IMR-90 (cell line): ENCODE measurements at regions not wholly inside any gene's neighbourhood (a gene's known extent, or its start where the extent isn't known, plus 50 kb on each side); places are given as distances from the start of the nearest gene placed in this dataset.

Experiments
- ATAC-seq: fragments of 200-7000 bp; cut with Tn5 transposase; 2 replicates; pipeline ENCODE4 v1.9.1; 2020; ENCODE audit warnings: low read depth, mild to moderate bottlenecking, moderate library complexity
- BruUV-seq: library from RNA; stranded (reverse); fragments of 400-500 nt; replicated peaks from 2 replicates; lab custom pipeline; 2021; lab: Mats Ljungman, UMichigan
- CTCF ChIA-PET: fragments of 300-600 bp; formaldehyde crosslinking; extraction: SDS; loops from one replicate; lab custom pipeline; 2021; ENCODE audit warnings: antibody characterized with exemption; lab: Yijun Ruan, JAX
- POLR2A ChIA-PET: fragments of 300-600 bp; sonication (Branson Sonifier 250); formaldehyde crosslinking; loops from one replicate; lab custom pipeline; 2022; ENCODE audit warnings: antibody characterized with exemption; ENCODE audit not compliant: unreplicated experiment; lab: Charles Lee
- DNase-seq: peaks from one replicate; pipeline ENCODE4 v3.0.0; 2013
- H2AFZ ChIP-seq: replicated peaks from 2 replicates; pipeline ENCODE3; 2013; ENCODE audit warnings: low read length, mild to moderate bottlenecking; ENCODE audit not compliant: poor library complexity
- H2AK5ac ChIP-seq: 2 replicates; pipeline ENCODE4 v1.6.1; 2013; ENCODE audit warnings: low read depth, low read length, inconsistent platforms
- H2AK9ac ChIP-seq: replicated peaks from 2 replicates; pipeline ENCODE3; 2013; ENCODE audit warnings: mild to moderate bottlenecking, low read depth, low read length, moderate library complexity; ENCODE audit not compliant: poor library complexity
- H2BK120ac ChIP-seq: 2 replicates; pipeline ENCODE4 v1.6.1; 2013; ENCODE audit warnings: low read depth, low read length, inconsistent platforms
- H2BK15ac ChIP-seq: 3 replicates; pipeline ENCODE4 v1.6.1; 2013; ENCODE audit warnings: low read depth, low read length, inconsistent platforms
- H2BK20ac ChIP-seq: 2 replicates; pipeline ENCODE4 v1.6.1; 2013; ENCODE audit warnings: low read depth, mild to moderate bottlenecking, inconsistent platforms, low read length, moderate library complexity
- H2BK5ac ChIP-seq: 2 replicates; pipeline ENCODE4 v1.6.1; 2013; ENCODE audit warnings: mild to moderate bottlenecking, low read depth, low read length, inconsistent platforms; ENCODE audit not compliant: poor library complexity, severe bottlenecking
- H3K14ac ChIP-seq: replicated peaks from 2 replicates; pipeline ENCODE4 v1.6.1; 2013; ENCODE audit warnings: low read depth, low read length, inconsistent platforms
- H3K18ac ChIP-seq: 2 replicates; pipeline ENCODE4 v1.6.1; 2013; ENCODE audit warnings: low read depth, low read length, control low read depth
- H3K23ac ChIP-seq: 2 replicates; pipeline ENCODE4 v1.6.1; 2013; ENCODE audit warnings: low read depth, low read length, inconsistent platforms
- H3K27ac ChIP-seq: 2 replicates; pipeline ENCODE4 v1.5.1; 2013; ENCODE audit warnings: mild to moderate bottlenecking, control low read depth, low read length; ENCODE audit not compliant: insufficient read depth
- H3K27me3 ChIP-seq: 2 replicates; pipeline ENCODE4 v1.6.1; 2013; ENCODE audit warnings: low read length; ENCODE audit not compliant: control insufficient read depth, insufficient read depth
- H3K36me3 ChIP-seq: 2 replicates; pipeline ENCODE4 v1.6.1; 2013; ENCODE audit warnings: low read length, mixed read lengths; ENCODE audit not compliant: control insufficient read depth, insufficient read depth
- H3K4ac ChIP-seq: 2 replicates; pipeline ENCODE4 v1.6.1; 2013; ENCODE audit warnings: low read depth, low read length, inconsistent platforms
- H3K4me1 ChIP-seq: 2 replicates; pipeline ENCODE4 v1.6.1; 2013; ENCODE audit warnings: low read length, mixed read lengths; ENCODE audit not compliant: control insufficient read depth, insufficient read depth
- H3K4me2 ChIP-seq: 2 replicates; pipeline ENCODE4 v1.6.1; 2013; ENCODE audit warnings: low read depth, mild to moderate bottlenecking, control low read depth, low read length, moderate library complexity
- H3K4me3 ChIP-seq: 2 replicates; pipeline ENCODE4 v1.5.1; 2013; ENCODE audit warnings: low read depth, mild to moderate bottlenecking, control low read depth, low read length, moderate library complexity; ENCODE audit not compliant: insufficient read depth
- H3K56ac ChIP-seq: 2 replicates; pipeline ENCODE4 v1.6.1; 2013; ENCODE audit warnings: low read length, inconsistent platforms; ENCODE audit not compliant: insufficient read depth; ENCODE audit errors: extremely low read depth
- H3K79me1 ChIP-seq, 2 experiments: 2 replicates each; pipeline ENCODE4 v1.6.1; 2013; ENCODE audit warnings: low read length in 2 of 2, inconsistent platforms in 1 of 2, low read depth in 1 of 2
- H3K9ac ChIP-seq: 2 replicates; pipeline ENCODE4 v1.6.1; 2013; ENCODE audit warnings: low read depth, low read length, control low read depth
- H3K9me1 ChIP-seq: 2 replicates; pipeline ENCODE4 v1.6.1; 2013; ENCODE audit warnings: low read length, inconsistent platforms; ENCODE audit not compliant: insufficient read depth
- H3K9me3 ChIP-seq: 2 replicates; pipeline ENCODE4 v1.6.1; 2013; ENCODE audit warnings: low read length; ENCODE audit not compliant: control insufficient read depth, insufficient read depth
- H4K20me1 ChIP-seq: 2 replicates; pipeline ENCODE4 v1.6.1; 2013; ENCODE audit warnings: low read length, inconsistent platforms; ENCODE audit not compliant: insufficient read depth
- H4K5ac ChIP-seq: 2 replicates; pipeline ENCODE4 v1.6.1; 2013; ENCODE audit warnings: mild to moderate bottlenecking, low read depth, low read length, control low read depth
- H4K8ac ChIP-seq, 2 experiments: 2 replicates each; pipeline ENCODE4 v1.6.1; 2013; ENCODE audit warnings: low read depth in 2 of 2, low read length in 2 of 2, control low read depth in 1 of 2, inconsistent platforms in 1 of 2
- H4K91ac ChIP-seq: 2 replicates; pipeline ENCODE4 v1.6.1; 2013; ENCODE audit warnings: low read depth, low read length, inconsistent platforms; ENCODE audit not compliant: insufficient read depth
- BHLHE40 ChIP-seq: fragments of 150-350 bp; IDR thresholded peaks from 2 replicates; pipeline ENCODE4 v1.6.1; 2016; ENCODE audit warnings: mild to moderate bottlenecking, low read depth, low read length
- CHD1 ChIP-seq: IDR thresholded peaks from 2 replicates; pipeline ENCODE4 v1.6.1; 2012; ENCODE audit warnings: low read depth, low read length, improper control_type of control experiment
- CTCF ChIP-seq: conservative IDR thresholded peaks from 2 replicates; pipeline ENCODE4 v1.5.1; 2012; ENCODE audit warnings: mild to moderate bottlenecking, low read depth, low read length, improper control_type of control experiment
- ELK1 ChIP-seq: fragments of 150-350 bp; IDR thresholded peaks from 2 replicates; pipeline ENCODE4 v1.6.1; 2016; ENCODE audit warnings: low read depth, mild to moderate bottlenecking, low read length, moderate library complexity, borderline replicate concordance
- FOS ChIP-seq: fragments of 150-350 bp; IDR thresholded peaks from 2 replicates; pipeline ENCODE4 v1.6.1; 2016; ENCODE audit warnings: low read depth, low read length
- MAFK ChIP-seq: IDR thresholded peaks from 2 replicates; pipeline ENCODE4 v1.6.1; 2012; ENCODE audit warnings: low read depth, low read length, improper control_type of control experiment
- MAZ ChIP-seq: IDR thresholded peaks from 2 replicates; pipeline ENCODE4 v1.6.1; 2012; ENCODE audit warnings: low read depth, mild to moderate bottlenecking, low read length, improper control_type of control experiment, moderate library complexity, borderline replicate concordance
- MXI1 ChIP-seq: IDR thresholded peaks from 2 replicates; pipeline ENCODE4 v1.6.1; 2012; ENCODE audit warnings: low read depth, mild to moderate bottlenecking, low read length, moderate library complexity, borderline replicate concordance
- NFE2L2 ChIP-seq: fragments of 150-350 bp; IDR thresholded peaks from 2 replicates; pipeline ENCODE4 v1.6.1; 2016; ENCODE audit warnings: low read depth, mild to moderate bottlenecking, low read length
- POLR2A ChIP-seq: IDR thresholded peaks from 2 replicates; pipeline ENCODE4 v1.6.1; 2012; ENCODE audit warnings: mild to moderate bottlenecking, low read depth, low read length
- RAD21 ChIP-seq: IDR thresholded peaks from 2 replicates; pipeline ENCODE4 v1.6.1; 2012; ENCODE audit warnings: low read length, improper control_type of control experiment
- RCOR1 ChIP-seq: IDR thresholded peaks from 2 replicates; pipeline ENCODE4 v1.6.1; 2012; ENCODE audit warnings: mild to moderate bottlenecking, low read length, improper control_type of control experiment; ENCODE audit not compliant: insufficient replicate concordance
- RFX5 ChIP-seq: IDR thresholded peaks from 2 replicates; pipeline ENCODE4 v1.8.0; 2012; ENCODE audit warnings: low read depth, mild to moderate bottlenecking, low read length, moderate library complexity
- WGBS, 2 experiments: methylation state at CpG; one replicate each; pipeline versions ENCODE4 v1.1.5 to v1.1.7; 2013; ENCODE audit warnings: missing lambda C conversion rate in 2 of 2; ENCODE audit not compliant: insufficient read length in 1 of 2; ENCODE audit errors: extremely low coverage in 2 of 2; 5-methylcytosine and 5-hydroxymethylcytosine counted together
- dilution Hi-C: fragments of 300-500 bp; cut with HindIII; formaldehyde crosslinking; loops from one replicate; pipeline ENCODE4 v1.14.3; 2018; ENCODE audit warnings: low sequenced_read_pairs; ENCODE audit not compliant: unreplicated experiment
- in situ Hi-C: fragments of 300-500 bp; cut with MboI; formaldehyde crosslinking; loops from 3 replicates; pipeline ENCODE4 v1.14.3; 2019; ENCODE audit warnings: low sequenced_read_pairs, inconsistent platforms, mixed read lengths
- intact Hi-C: fragments of 100-400 bp; cut with micrococcal nuclease; formaldehyde crosslinking; loops from 2 replicates; pipeline ENCODE4 v1.10.0; 2022
- TF ChIP-seq, protein P1 (sequence below): fragments of 150-350 bp; IDR thresholded peaks from 2 replicates; pipeline ENCODE4 v1.6.1; 2017; ENCODE audit warnings: mild to moderate bottlenecking, antibody characterized with exemption, low read length, low read depth

- CTCF ChIA-PET = no interaction called here
- Histone ChIP-seq H3K4me3 (no peak overlapping the region), H3K14ac (no peak overlapping the region), H2AK9ac (no peak overlapping the region), H2BK120ac (no peak overlapping the region), H3K4me2 (no peak overlapping the region), H2AK5ac (no peak overlapping the region), H3K9me3 (0 out of 2 replicates have a peak, but pooled peaks cover 1% of the 10 kb centered on the region), H3K56ac (no peak overlapping the region), H4K20me1 (no peaks in the 10 kb centered on the region), H3K79me1 (no peaks in the 10 kb centered on the region), H4K5ac (no peak overlapping the region), H2AFZ (no peak overlapping the region), H3K4ac (no peak overlapping the region), H3K4me1 (no peaks in the 10 kb centered on the region), H4K8ac (no peak overlapping the region), H4K91ac (no peak overlapping the region), H2BK5ac (no peak overlapping the region), H3K27me3 (no peaks in the 10 kb centered on the region), H3K9ac (no peak overlapping the region), H2BK20ac (no peak overlapping the region), H3K18ac (no peak overlapping the region), H3K9me1 (no peaks in the 10 kb centered on the region), H2BK15ac (no peak overlapping the region), H3K36me3 (no peaks in the 10 kb centered on the region), H3K23ac (no peak overlapping the region), H3K27ac (no peak overlapping the region)
- BruUV-seq = no TSS peak
- POLR2A ChIA-PET = no interaction called here
- intact Hi-C loops (loop anchor here (5.0 kb wide), 1 partner anchor 1206 kb away; no protein-coding TSS in a partner anchor), dilution Hi-C loops (no loop called here), in situ Hi-C loops (no loop called here)
- DNase-seq (no peak), ATAC-seq (no peak)
- 25% methylated on average over 4 of the region's 11 CpGs; no CpG with 5 or more reads in 1 of the 2 experiments for WGBS, 2 experiments
- TF ChIP-seq RFX5 (no peak), CTCF (no peak), BHLHE40 (no peak), NFE2L2 (no peak), MXI1 (no peak), FOS (no peak), ELK1 (no peak), MAZ (no peak), POLR2A (no peak), RAD21 (no peak), RCOR1 (no peak), MAFK (no peak), CHD1 (no peak)
- TF ChIP-seq, protein P1, sequence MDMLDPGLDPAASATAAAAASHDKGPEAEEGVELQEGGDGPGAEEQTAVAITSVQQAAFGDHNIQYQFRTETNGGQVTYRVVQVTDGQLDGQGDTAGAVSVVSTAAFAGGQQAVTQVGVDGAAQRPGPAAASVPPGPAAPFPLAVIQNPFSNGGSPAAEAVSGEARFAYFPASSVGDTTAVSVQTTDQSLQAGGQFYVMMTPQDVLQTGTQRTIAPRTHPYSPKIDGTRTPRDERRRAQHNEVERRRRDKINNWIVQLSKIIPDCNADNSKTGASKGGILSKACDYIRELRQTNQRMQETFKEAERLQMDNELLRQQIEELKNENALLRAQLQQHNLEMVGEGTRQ = no peak
Observed at GRCh38 chr3:163058031-163058854, 1561.6 kb downstream of the OTOL1 start.
